GM19324 (cell line): ENCODE measurements at regions not wholly inside any gene's neighbourhood (a gene's known extent, or its start where the extent isn't known, plus 50 kb on each side); places are given as distances from the start of the nearest gene placed in this dataset.
"Not testable (repeated sequence)": the region's sequence is repeated elsewhere in the genome, so short reads cannot be mapped to it uniquely, and the experiment has no call there.

ENCODE experiments used
- ATAC-seq: cut with Tn5 transposase; IDR thresholded peaks from one replicate; pipeline ENCODE4 v1.9.1; 2021; ENCODE audit warnings: mild to moderate bottlenecking, moderate library complexity; ENCODE audit not compliant: unreplicated experiment, low FRiP score

DNA sequence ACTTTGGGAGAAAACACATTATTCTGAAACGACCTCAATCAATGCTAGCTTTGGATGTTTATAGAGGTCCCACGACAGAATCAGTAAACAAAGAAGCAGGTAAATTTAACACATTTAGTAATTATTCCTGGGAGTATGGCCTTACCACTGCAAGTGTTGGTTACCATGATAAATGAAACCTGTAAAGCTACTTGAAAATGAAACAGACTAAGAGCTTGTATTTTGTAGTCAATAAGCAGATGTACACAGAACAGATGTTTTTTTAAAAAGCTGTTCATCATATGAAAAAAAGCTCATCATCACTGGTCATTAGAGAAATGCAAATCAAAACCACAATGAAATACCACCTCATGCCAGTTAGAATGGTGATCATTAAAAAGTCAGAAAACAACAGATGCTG lies 295.3 kb upstream of the XYLT1 start:
- no peak for ATAC-seq

DNA sequence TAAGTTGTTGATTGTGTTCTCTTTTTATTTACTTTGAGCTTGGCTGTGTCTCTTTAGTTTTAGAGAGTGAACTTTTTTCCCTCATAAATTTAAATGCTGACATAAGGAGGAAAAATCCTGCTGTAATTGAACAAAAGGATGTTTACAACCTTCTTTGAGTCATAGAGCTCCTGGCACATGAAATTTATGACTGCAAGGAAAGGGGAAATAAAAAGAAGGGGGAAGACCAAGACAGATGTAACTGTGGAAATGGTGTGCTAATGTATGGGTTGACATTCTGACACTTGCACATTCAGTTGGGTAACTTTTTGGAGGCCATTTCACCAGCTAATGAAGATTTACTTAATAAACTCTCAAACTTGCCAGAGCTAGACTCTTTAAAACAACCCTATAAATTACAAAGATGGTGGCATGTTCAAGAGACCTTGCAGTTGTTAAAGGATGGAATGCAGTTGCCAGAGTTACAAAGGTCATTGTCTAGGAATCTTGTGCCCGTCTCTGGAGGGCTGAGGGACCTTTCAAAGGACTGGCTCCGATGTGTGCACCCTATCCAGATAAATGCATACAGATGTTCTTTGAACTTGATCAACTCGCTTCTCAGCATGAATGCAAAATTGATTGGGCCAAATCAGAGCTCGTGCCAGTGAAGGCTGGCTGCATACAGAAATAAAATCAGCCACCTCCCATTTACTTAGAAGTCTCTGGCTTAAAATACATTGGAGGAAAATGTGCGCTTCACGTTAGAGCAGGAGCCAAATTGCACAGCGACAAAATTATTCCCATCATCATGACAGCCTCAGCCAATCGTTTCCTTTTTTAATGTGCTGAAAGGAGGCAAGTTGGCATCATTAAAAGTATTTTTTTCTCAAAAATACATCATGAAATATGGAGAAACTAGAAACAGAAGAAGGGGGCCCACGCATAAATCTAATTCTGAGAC lies 289.0 kb upstream of the XYLT1 start:
- no peak for ATAC-seq

DNA sequence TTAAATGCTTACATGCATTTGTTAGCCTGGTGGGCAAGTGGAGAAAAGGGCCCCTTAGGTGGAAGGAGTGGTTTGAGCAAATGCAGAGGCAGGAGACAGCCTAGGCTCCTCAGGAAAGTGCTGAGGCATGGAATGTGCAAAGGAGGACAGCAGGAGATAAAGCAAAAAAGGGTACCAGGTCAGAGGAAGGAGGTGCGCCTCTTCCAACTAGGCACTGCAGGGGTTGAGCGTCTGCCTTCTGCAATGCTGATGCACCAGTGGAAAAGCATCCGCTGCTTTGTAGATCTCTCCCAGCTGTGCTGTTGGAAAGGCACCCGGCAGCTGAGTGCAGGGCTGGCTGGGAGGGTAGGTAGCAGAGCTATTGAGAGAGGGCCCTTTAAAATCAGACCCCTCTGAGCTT lies 287.0 kb upstream of the XYLT1 start:
- no peak for ATAC-seq

DNA sequence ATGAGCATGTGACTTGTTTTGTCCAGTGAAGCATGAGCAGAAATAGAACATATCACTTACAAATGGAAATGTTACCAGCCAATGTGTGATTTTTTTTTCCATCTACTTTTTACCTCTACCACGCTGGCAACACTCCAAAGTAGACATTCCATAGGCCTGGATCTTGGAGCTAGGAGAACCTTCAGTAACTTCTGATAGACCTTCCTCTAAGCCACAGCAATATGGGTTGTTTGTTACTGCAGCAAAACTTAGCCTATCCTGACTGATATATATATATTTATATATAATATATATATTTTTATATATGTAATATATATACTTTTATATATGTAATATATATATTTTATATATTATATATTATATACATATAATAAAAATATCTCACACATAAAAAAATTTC lies 284.4 kb upstream of the XYLT1 start:
- ATAC-seq = no peak

DNA sequence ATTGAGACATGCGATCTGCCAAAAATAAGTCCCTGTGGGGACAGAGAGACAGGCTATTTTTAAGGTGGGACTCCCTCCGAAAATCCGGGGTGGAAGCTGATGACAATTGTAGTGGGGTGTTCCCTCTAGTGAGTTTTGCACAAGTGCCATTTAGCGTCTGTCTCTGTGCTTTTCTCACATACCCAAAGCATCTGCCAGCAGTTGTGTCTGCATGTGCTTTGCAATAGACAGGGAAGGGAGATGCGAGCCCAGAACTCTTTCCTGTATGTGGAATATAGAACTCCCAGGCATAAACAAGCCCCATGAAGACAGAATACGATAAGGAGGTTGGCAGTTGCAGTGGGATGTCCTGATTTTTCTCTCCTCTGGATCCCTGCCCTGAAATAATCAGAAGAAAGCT lies 282.7 kb upstream of the XYLT1 start:
- no peak for ATAC-seq

DNA sequence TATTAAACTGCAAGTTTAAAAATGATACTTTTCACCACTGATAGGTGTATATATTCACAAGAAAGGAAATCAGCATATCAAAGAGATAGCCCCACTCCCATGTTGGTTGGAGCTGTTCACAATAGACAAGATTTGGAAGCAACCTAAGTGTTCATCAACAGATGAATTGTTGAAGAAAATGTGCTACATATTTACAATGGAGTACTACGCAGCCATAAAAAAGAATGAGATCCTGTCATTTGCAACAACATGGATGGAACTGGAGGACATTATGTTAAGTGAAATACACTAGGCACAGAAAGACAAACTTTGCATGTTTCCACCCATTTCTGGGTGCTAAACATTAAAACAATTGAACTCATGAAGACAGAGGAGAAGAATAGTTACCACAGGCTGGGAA lies 278.9 kb upstream of the XYLT1 start:
- ATAC-seq = no peak

DNA sequence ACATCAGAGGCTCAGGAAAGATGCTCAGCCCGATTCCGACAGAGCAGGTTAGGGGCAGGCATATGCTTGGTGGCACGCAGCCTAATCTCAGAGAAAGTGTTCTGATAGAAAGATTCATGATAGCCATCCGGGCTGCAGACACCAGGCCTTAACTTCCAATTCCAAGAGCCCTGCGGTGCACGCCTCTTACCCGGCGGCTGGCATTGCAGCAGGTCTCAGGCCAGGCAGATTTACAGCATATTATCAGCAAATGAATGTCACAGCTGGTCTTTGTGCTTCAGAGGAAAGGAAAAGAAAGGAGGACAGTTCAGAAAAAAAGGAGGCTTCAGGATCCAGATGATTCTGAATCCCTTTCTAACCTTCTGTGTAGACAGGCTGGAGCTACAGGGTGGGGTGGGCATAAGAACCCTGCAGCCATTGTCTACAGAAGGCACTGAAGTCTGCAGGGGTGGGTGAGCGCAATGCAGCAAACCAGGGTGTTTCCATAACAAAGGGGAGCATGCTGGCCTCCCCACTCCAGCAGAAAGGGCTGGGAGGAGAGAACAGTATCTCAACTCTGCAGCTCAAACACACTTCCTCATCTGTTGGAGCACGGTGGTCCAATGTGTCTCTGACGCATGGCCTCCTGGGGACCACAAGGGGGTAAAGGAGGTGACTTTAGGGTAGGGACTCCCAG lies 277.4 kb upstream of the XYLT1 start:
- ATAC-seq = no peak

DNA sequence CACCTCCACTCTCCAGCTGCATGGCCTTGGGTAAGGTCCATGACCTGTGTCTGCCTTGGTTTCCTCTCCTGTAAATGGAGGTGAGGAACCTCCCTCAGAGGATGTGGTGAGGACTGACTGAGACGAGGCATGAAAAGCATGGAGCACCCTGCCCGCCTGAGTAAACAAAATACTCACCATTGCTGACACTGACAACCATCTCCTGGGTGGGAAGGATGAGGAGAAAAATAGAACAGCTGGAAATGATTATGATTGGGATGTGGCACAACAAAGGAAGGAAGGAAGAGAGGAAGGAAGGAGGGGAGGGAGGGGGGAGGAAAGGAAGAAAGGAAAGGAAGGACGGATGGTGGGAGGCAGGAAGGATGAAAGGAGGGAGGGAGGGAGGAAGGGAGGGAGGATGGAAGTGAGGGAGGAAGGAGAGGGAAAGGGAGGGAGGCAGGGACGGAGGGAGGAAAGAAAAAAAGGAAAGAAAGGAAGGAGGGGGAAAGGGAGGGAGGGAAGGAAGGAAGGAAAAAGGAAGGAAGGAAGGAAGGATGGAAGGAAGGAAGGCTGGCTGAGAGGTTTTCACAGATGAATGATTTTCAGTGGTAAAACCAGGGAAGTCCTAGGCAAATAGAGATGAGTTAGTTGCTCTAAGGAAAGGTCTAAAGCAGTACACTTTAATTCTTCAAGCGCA lies 276.5 kb upstream of the XYLT1 start:
- ATAC-seq = no peak

DNA sequence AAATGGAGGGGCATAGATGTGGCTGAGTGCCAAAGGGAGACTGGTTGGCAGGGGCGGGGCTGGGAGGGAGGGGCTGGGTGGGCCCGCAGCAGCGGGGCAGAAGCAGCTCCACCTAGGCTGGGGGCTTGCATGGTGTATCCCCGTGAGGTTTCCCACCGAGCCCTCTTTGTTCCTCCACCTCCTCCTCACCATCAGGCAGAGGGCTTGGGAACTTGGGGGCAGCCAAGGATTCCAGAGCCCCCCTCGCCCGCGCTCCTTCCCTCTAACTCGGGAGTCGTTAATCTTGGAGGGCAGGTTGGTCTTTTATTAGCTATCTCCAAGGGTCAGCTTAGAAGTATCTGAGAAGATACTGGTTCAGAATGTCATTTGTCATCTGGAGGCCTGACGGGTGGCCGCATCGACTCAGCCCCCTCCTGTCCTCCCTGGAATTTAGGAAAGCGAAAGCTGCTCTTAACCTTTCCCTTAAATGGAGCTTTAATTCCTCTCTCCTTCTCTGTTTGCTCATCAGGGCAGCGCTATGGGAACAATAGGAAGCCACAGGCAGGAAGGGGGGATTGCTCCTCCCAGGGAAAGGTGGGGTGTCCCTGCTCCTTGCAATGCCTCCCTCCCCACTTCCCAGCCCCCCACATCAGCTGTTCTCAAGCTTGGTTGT lies 274.3 kb upstream of the XYLT1 start:
- ATAC-seq = no peak

DNA sequence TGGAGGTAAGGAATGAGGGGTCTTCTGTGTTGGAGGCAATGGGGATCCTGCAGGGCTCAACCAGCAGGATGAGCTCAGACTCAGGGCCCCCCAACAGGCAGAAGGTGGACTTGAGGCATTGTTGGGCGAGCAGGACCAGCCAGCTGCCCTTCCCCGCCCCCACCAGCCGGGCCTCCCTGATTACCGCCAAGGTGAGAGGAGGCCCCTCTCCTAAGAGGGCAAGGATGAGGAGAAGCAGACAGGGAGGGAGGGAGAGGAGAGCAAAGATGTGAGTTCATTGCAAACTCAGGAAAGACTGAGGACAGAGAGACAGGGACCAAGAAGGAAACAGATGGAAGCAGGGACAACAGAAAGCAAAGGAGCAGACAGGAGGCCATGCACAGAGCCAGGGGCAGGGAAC lies 272.8 kb upstream of the XYLT1 start:
- no peak for ATAC-seq

DNA sequence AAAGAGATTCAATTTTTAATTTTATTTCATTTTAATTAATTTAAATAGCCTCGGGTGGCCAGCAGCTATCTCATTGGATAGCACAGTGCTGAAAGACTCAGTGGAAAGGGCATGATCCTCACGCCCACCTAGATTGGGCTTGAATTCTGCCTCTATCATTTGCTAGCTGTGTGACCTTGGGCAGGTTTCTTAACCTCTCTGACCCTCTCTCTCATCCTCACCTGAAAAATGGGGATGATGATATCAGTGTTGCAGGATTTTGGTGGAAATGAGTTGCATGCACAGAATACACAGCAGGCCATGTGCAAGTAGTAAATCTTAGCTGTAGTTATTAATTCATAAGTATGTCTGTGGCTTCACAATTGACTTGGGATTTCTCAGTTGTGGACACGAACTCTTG lies 272.4 kb upstream of the XYLT1 start:
- ATAC-seq = no peak

DNA sequence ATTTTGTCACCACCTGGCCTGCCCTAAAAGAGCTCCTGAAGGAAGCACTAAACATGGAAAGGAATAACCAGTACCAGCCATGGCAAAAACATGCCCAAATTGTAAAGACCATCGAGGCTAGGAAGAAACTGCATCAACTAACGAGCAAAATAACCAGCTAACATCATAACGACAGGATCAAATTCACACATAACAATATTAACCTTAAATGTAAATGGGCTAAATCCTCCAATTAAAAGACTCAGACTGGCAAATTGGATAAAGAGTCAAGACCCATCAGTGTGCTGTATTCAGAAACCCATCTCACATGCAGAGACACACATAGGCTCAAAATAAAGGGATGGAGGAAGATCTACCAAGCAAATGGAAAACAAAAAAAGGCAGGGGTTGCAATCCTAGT lies 264.3 kb upstream of the XYLT1 start:
- ATAC-seq = not testable (repeated sequence)

DNA sequence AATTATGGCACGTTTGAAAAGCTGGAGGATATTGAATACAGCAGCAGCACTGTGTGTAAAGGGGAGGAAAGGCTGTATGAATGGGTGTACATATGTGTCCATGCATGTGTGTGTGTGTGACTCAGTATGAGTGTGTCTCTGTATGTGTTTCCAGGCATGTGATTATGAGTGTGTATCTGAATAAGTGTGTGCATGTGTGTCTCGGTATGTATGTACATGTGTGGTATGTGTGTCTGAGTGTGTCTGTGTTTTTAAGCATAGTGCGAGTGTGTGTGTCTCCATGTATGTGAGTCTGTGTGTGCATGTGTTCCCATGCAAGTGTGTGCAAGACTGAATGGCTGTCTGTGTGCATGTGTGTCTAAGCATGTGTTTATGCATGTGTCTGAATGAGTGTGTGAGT lies 259.1 kb upstream of the XYLT1 start:
- no peak for ATAC-seq

DNA sequence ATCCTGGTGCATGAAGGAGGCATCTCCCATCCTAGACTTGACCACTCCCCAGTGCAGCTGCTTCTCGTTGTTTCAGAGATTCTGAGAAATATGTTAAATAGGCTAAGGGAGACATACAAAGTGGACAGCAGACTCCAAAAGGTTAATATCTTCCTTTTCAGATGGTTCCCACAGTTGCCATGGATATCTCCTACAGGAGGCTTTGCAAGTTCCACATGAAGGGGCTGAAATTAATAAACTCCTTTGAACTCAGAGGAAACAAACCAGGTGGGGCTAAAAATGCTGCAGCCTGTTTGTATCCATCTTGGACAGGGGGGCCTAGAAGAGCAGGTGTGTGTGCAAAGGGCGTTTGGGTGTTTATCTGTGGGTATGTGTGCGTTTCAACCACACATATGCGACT lies 257.4 kb upstream of the XYLT1 start:
- no peak for ATAC-seq

DNA sequence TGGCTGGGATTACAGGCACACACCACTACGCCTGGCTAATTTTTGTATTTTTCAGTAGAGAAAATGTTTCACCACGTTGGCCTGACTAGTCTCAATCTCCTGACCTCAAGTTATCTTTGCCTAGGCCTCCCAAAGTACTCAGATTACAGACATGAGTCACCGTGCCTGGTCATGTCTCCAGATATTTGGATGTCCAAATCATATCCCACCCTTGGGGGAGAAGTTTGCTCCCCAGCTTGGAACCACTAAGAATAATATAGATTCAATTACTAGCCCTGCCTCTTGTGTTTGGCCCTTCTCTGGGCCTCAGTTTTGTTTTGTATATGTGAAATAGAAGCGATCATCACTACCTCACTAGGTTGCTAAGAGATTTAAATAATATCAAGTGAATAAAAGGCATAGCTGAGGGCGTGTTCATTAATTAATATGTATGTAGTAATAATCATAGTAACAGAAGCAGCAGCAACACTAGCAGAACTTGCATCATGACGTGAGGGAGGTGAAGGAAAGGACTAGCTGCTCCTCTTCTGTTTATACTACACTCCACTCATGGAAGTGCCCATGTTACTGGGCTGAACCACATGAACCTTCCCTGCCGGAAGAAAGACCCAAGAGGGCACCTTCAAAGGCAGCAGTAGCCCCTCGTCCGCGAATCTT lies 253.6 kb upstream of the XYLT1 start:
- no peak for ATAC-seq

DNA sequence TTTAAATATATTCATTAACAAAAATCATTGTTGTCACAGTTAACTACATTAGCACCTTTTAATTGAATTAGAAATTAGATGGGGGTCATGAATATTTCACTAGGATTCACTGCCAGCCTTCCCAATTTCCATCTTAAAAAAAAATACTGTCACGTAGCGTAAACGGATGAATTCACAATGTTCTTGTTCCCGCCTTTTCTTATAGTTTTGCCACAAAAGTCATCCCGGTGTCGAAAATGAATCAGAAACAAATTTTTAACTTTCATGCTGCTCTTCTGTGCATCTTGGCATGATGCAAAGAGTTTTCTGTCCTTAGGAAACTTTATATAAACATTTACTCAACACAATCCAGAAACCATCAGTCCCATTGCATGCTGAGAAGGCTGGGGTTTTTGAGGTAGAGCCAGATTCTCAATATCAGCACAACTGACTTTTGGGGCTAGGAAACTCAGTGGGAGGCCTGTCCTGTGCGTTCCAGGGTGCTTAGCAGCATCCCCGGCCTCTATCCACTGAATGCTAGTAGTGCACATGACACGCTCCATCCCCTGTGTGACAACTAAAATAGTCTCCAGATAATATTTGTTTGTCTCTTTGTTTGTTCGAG lies 252.9 kb upstream of the XYLT1 start:
- no peak for ATAC-seq

DNA sequence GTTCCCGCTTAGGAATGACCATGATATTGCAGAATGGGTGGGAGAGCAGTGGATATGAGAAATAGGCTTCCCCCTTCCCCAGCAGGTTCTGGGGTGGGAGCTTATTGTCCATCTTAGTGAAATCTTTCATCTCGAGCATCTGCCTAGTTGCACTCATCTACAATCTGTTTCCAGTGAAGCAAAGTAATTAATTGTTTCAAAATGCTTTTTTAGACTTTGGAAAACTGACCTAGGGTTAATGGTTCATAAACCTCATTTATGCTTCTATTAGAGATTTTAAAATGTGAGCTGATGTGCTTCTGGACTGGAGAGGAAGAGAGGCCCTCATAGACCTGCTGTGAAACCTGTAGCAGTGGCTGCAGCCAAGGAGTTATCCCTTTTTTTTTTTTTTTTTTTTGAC lies 247.7 kb upstream of the XYLT1 start:
- ATAC-seq = no peak

DNA sequence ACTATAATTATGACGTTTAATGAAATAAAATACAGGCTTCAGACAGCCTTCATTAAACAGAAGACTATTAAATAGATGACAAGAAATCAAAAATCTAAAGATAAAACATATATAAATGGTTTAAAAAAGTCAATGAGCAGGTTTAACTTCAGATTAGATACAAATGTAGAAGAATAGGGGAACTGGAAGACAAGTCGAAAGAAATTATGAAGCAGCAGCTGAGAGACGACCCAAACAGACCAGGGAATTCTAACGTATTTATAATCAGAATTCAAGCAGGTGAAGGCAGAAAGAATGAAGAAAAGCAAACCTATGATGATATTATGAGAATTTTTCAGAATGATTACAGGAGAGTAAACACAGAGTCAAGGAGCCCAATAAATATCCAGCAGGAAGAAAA lies 235.1 kb upstream of the XYLT1 start:
- no peak for ATAC-seq

DNA sequence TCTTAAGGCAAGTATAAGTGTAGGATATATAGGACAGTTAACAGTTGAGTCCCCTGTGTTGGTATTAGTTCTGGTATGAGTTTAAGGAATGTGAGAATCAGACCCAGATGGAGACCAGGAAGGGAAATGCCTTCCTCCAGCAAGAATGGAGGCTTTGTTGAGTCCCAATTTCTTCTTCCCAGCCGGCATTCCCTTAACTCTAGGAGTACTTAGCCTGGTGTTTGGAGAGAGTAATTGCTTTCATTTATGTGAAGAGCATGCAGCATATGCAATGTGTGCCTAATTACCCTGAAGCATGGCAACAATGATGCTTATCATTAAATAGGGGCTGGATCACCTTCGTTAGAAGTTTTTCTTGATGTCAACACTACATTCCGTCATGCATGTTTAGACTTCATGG lies 225.9 kb upstream of the XYLT1 start:
- ATAC-seq = no peak

DNA sequence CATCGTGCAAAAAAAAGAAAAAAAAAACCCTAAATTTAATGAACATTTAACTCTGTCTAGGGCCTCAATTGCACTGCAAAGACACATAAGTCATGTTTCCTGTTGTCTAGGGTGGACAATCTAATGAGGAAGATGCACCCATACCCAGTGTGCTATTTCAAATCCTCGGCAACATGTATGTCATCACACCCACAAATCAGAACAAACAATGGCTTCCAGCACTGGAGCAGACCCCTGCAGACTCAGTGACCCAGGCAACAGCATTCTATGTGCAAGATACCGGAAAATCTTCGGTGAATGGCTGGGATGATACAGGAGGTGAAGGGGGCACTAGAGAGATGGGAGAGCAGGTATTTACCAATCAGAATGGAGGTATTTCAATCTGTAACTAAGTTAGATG lies 221.7 kb upstream of the XYLT1 start:
- ATAC-seq = no peak
